ENCODE measurements at regions not wholly inside any gene's neighbourhood (a gene's known extent, or its start where the extent isn't known, plus 50 kb on each side); places are given as distances from the start of the nearest gene placed in this dataset.

DNA sequence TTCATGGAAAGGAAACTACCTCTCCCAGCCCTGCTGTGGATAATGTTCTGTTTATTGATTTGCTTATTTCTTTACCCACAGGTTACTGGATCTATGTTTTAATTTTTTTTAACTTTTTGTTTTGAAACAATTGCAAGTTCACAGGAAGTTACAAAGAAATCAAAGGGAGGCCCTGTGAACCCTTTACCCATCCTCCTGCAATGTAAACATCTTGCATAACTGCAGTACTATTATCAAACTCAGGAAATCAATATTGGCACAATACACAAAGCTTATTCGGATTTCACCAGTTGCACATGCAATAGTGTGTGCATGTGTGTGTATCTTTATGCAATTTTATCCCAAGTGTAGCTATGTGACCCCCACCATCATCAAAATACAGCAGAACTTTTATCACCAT, 398.0 kb downstream of the BTBD3 start:
- H3K18ac ChIP-seq (ENCODE audit: extremely low read depth, low read length) = no peak overlapping the region
- no peaks in the 10 kb centered on the region for H3K36me3 ChIP-seq (ENCODE audit: control insufficient read depth in 2 of 4, insufficient read depth in 4 of 4, low read length in 3 of 4)
- no peak overlapping the region for H3K4me3 ChIP-seq (ENCODE audit: extremely low read depth in 1 of 4, insufficient read depth in 2 of 4, low read depth in 3 of 4, low read length in 4 of 4)
- 90% methylated on average over 1 of the region's 1 CpG; no CpG with 5 or more reads in 1 of the 2 experiments for WGBS, 2 experiments (ENCODE audit: extremely low coverage in 1 of 2, insufficient coverage in 1 of 2, insufficient read length in 1 of 2, insufficient replicate concordance in 2 of 2, low coverage in 1 of 2, low lambda C conversion rate in 2 of 2, missing lambda C conversion rate in 1 of 2)
- ChIA-PET CTCF (ENCODE audit: partially characterized antibody) (no interaction called here), POLR2A (ENCODE audit: partially characterized antibody) (no interaction called here)
- no peaks in the 10 kb centered on the region for H3K79me2 ChIP-seq (ENCODE audit: control insufficient read depth in 1 of 2, insufficient read depth in 2 of 2, low read length in 2 of 2)
- H2BK120ac ChIP-seq (replicated peaks; ENCODE audit: low read depth, low read length) = no peak overlapping the region
- H2BK5ac ChIP-seq (ENCODE audit: low read depth, low read length) = no peak overlapping the region
- DNase-seq (ENCODE audit: low read depth in 1 of 2, low spot score in 2 of 2) (no peak), FAIRE-seq (no peak)
- no peak overlapping the region for H2BK15ac ChIP-seq (ENCODE audit: low read length)
- H3K4me2 ChIP-seq (ENCODE audit: insufficient read depth in 1 of 2, low read depth in 2 of 2, low read length in 2 of 2) = no peak overlapping the region
- H4K20me1 ChIP-seq (replicated peaks in 1 of 2; ENCODE audit: control insufficient read depth in 1 of 2, insufficient read depth in 2 of 2, low read length in 2 of 2) = no peaks in the 10 kb centered on the region
- no peak overlapping the region for H2BK12ac ChIP-seq (ENCODE audit: low read depth, low read length)
- H3K9me3 ChIP-seq (ENCODE audit: insufficient read depth in 2 of 2, low read depth in 1 of 2, low read length in 1 of 2) = no peaks in the 10 kb centered on the region
- H3K23ac ChIP-seq (ENCODE audit: insufficient read length) = no peak overlapping the region
- H4K91ac ChIP-seq (replicated peaks; ENCODE audit: insufficient read length, low read length) = no peak overlapping the region
- H3K14ac ChIP-seq (ENCODE audit: insufficient read length) = no peak overlapping the region
- H3K79me1 ChIP-seq (ENCODE audit: low read depth, low read length) = no peaks in the 10 kb centered on the region
- H4K8ac ChIP-seq (ENCODE audit: extremely low read depth, insufficient read depth, low read length) = no peak overlapping the region
- H2BK20ac ChIP-seq (ENCODE audit: low read length) = no peak overlapping the region
- no peaks in the 10 kb centered on the region for H3K4me1 ChIP-seq (replicated peaks in 1 of 4; ENCODE audit: control insufficient read depth in 3 of 4, insufficient read depth in 4 of 4, low read length in 3 of 4)
- no peak overlapping the region for H3K56ac ChIP-seq (replicated peaks; ENCODE audit: insufficient read length, low read depth, low read length)
- H3K4ac ChIP-seq (replicated peaks; ENCODE audit: insufficient read length, low read depth, low read length) = no peak overlapping the region
- TF ChIP-seq EZH2 (IDR thresholded peaks at IDR 0.05; ENCODE audit: low read depth, low read length, severe bottlenecking) = no peak
- TF ChIP-seq KDM5A (IDR thresholded peaks at IDR 0.05; ENCODE audit: low read length) = no peak
- TF ChIP-seq SIN3A (conservative IDR thresholded peaks at IDR 0.05 in 1 of 2, IDR thresholded peaks at IDR 0.05 in 1 of 2; ENCODE audit: low read depth in 1 of 2, low read length in 2 of 2) = no peak
- TF ChIP-seq SRF (IDR thresholded peaks at IDR 0.05; ENCODE audit: low read depth, low read length) = no peak
- no peak for TF ChIP-seq MAFK (IDR thresholded peaks at IDR 0.05; ENCODE audit: low read depth, low read length)
- no peak for TF ChIP-seq TCF12 (IDR thresholded peaks at IDR 0.05; ENCODE audit: low read depth, low read length)
- TF ChIP-seq GABPA (IDR thresholded peaks at IDR 0.05; ENCODE audit: borderline replicate concordance, insufficient read depth, low read length) = no peak
- TF ChIP-seq TBP (IDR thresholded peaks at IDR 0.05; ENCODE audit: low read depth, low read length) = no peak
- no peak for TF ChIP-seq EGR1 (IDR thresholded peaks at IDR 0.05; ENCODE audit: borderline replicate concordance, low read depth, low read length)
- no peak for TF ChIP-seq RFX5 (IDR thresholded peaks at IDR 0.05; ENCODE audit: borderline replicate concordance, low read depth, low read length)
- TF ChIP-seq CTBP2 (IDR thresholded peaks at IDR 0.05; ENCODE audit: borderline replicate concordance, insufficient read depth, insufficient read length, low read length) = no peak
- no peak for TF ChIP-seq SP4 (IDR thresholded peaks at IDR 0.05; ENCODE audit: low read length)
- H2AFZ ChIP-seq (ENCODE audit: low read length) = no peak overlapping the region
- H3K27me3 ChIP-seq (replicated peaks in 1 of 4; ENCODE audit: control insufficient read depth in 3 of 4, extremely low read depth in 1 of 4, insufficient read depth in 3 of 4, low read length in 3 of 4) = peaks cover 0 to 1% (median 0%) of the 10 kb centered on the region in 4 experiments; a peak in 1 of 7 replicates
- H3K23me2 ChIP-seq (ENCODE audit: low read depth, low read length) = no peaks in the 10 kb centered on the region
- H3K27ac ChIP-seq (ENCODE audit: low read depth, low read length) = no peak overlapping the region
- no peak overlapping the region for H3K9ac ChIP-seq (replicated peaks in 1 of 4; ENCODE audit: extremely low read depth in 1 of 4, low read depth in 3 of 4, low read length in 3 of 4)
- H2AK5ac ChIP-seq (ENCODE audit: low read depth, low read length) = no peak overlapping the region
- H4K5ac ChIP-seq (ENCODE audit: insufficient read length, low read depth, low read length) = no peak overlapping the region

Measured in H1 (cell line).